IMR-90 (cell line): ENCODE measurements at regions not wholly inside any gene's neighbourhood (a gene's known extent, or its start where the extent isn't known, plus 50 kb on each side); places are given as distances from the start of the nearest gene placed in this dataset.

Source experiments
- ATAC-seq: fragments of 200-7000 bp; cut with Tn5 transposase; 2 replicates; pipeline ENCODE4 v1.9.1; 2020; ENCODE audit warnings: low read depth, mild to moderate bottlenecking, moderate library complexity
- BruUV-seq: library from RNA; stranded (reverse); fragments of 400-500 nt; replicated peaks from 2 replicates; lab custom pipeline; 2021; lab: Mats Ljungman, UMichigan
- CTCF ChIA-PET: fragments of 300-600 bp; formaldehyde crosslinking; extraction: SDS; loops from one replicate; lab custom pipeline; 2021; ENCODE audit warnings: antibody characterized with exemption; lab: Yijun Ruan, JAX
- POLR2A ChIA-PET: fragments of 300-600 bp; sonication (Branson Sonifier 250); formaldehyde crosslinking; loops from one replicate; lab custom pipeline; 2022; ENCODE audit warnings: antibody characterized with exemption; ENCODE audit not compliant: unreplicated experiment; lab: Charles Lee
- DNase-seq: peaks from one replicate; pipeline ENCODE4 v3.0.0; 2013
- H2AFZ ChIP-seq: replicated peaks from 2 replicates; pipeline ENCODE3; 2013; ENCODE audit warnings: low read length, mild to moderate bottlenecking; ENCODE audit not compliant: poor library complexity
- H2AK5ac ChIP-seq: 2 replicates; pipeline ENCODE4 v1.6.1; 2013; ENCODE audit warnings: low read depth, low read length, inconsistent platforms
- H2AK9ac ChIP-seq: replicated peaks from 2 replicates; pipeline ENCODE3; 2013; ENCODE audit warnings: mild to moderate bottlenecking, low read depth, low read length, moderate library complexity; ENCODE audit not compliant: poor library complexity
- H2BK120ac ChIP-seq: 2 replicates; pipeline ENCODE4 v1.6.1; 2013; ENCODE audit warnings: low read depth, low read length, inconsistent platforms
- H2BK15ac ChIP-seq: 3 replicates; pipeline ENCODE4 v1.6.1; 2013; ENCODE audit warnings: low read depth, low read length, inconsistent platforms
- H2BK20ac ChIP-seq: 2 replicates; pipeline ENCODE4 v1.6.1; 2013; ENCODE audit warnings: low read depth, mild to moderate bottlenecking, inconsistent platforms, low read length, moderate library complexity
- H2BK5ac ChIP-seq: 2 replicates; pipeline ENCODE4 v1.6.1; 2013; ENCODE audit warnings: mild to moderate bottlenecking, low read depth, low read length, inconsistent platforms; ENCODE audit not compliant: poor library complexity, severe bottlenecking
- H3K14ac ChIP-seq: replicated peaks from 2 replicates; pipeline ENCODE4 v1.6.1; 2013; ENCODE audit warnings: low read depth, low read length, inconsistent platforms
- H3K18ac ChIP-seq: 2 replicates; pipeline ENCODE4 v1.6.1; 2013; ENCODE audit warnings: low read depth, low read length, control low read depth
- H3K23ac ChIP-seq: 2 replicates; pipeline ENCODE4 v1.6.1; 2013; ENCODE audit warnings: low read depth, low read length, inconsistent platforms
- H3K27ac ChIP-seq: 2 replicates; pipeline ENCODE4 v1.5.1; 2013; ENCODE audit warnings: mild to moderate bottlenecking, control low read depth, low read length; ENCODE audit not compliant: insufficient read depth
- H3K27me3 ChIP-seq: 2 replicates; pipeline ENCODE4 v1.6.1; 2013; ENCODE audit warnings: low read length; ENCODE audit not compliant: control insufficient read depth, insufficient read depth
- H3K36me3 ChIP-seq: 2 replicates; pipeline ENCODE4 v1.6.1; 2013; ENCODE audit warnings: low read length, mixed read lengths; ENCODE audit not compliant: control insufficient read depth, insufficient read depth
- H3K4ac ChIP-seq: 2 replicates; pipeline ENCODE4 v1.6.1; 2013; ENCODE audit warnings: low read depth, low read length, inconsistent platforms
- H3K4me1 ChIP-seq: 2 replicates; pipeline ENCODE4 v1.6.1; 2013; ENCODE audit warnings: low read length, mixed read lengths; ENCODE audit not compliant: control insufficient read depth, insufficient read depth
- H3K4me2 ChIP-seq: 2 replicates; pipeline ENCODE4 v1.6.1; 2013; ENCODE audit warnings: low read depth, mild to moderate bottlenecking, control low read depth, low read length, moderate library complexity
- H3K4me3 ChIP-seq: 2 replicates; pipeline ENCODE4 v1.5.1; 2013; ENCODE audit warnings: low read depth, mild to moderate bottlenecking, control low read depth, low read length, moderate library complexity; ENCODE audit not compliant: insufficient read depth
- H3K56ac ChIP-seq: 2 replicates; pipeline ENCODE4 v1.6.1; 2013; ENCODE audit warnings: low read length, inconsistent platforms; ENCODE audit not compliant: insufficient read depth; ENCODE audit errors: extremely low read depth
- H3K79me1 ChIP-seq, 2 experiments: 2 replicates each; pipeline ENCODE4 v1.6.1; 2013; ENCODE audit warnings: low read length in 2 of 2, inconsistent platforms in 1 of 2, low read depth in 1 of 2
- H3K9ac ChIP-seq: 2 replicates; pipeline ENCODE4 v1.6.1; 2013; ENCODE audit warnings: low read depth, low read length, control low read depth
- H3K9me1 ChIP-seq: 2 replicates; pipeline ENCODE4 v1.6.1; 2013; ENCODE audit warnings: low read length, inconsistent platforms; ENCODE audit not compliant: insufficient read depth
- H3K9me3 ChIP-seq: 2 replicates; pipeline ENCODE4 v1.6.1; 2013; ENCODE audit warnings: low read length; ENCODE audit not compliant: control insufficient read depth, insufficient read depth
- H4K20me1 ChIP-seq: 2 replicates; pipeline ENCODE4 v1.6.1; 2013; ENCODE audit warnings: low read length, inconsistent platforms; ENCODE audit not compliant: insufficient read depth
- H4K5ac ChIP-seq: 2 replicates; pipeline ENCODE4 v1.6.1; 2013; ENCODE audit warnings: mild to moderate bottlenecking, low read depth, low read length, control low read depth
- H4K8ac ChIP-seq, 2 experiments: 2 replicates each; pipeline ENCODE4 v1.6.1; 2013; ENCODE audit warnings: low read depth in 2 of 2, low read length in 2 of 2, control low read depth in 1 of 2, inconsistent platforms in 1 of 2
- H4K91ac ChIP-seq: 2 replicates; pipeline ENCODE4 v1.6.1; 2013; ENCODE audit warnings: low read depth, low read length, inconsistent platforms; ENCODE audit not compliant: insufficient read depth
- BHLHE40 ChIP-seq: fragments of 150-350 bp; IDR thresholded peaks from 2 replicates; pipeline ENCODE4 v1.6.1; 2016; ENCODE audit warnings: mild to moderate bottlenecking, low read depth, low read length
- CEBPB ChIP-seq: IDR thresholded peaks from 2 replicates; pipeline ENCODE4 v1.6.1; 2012; ENCODE audit warnings: low read depth, low read length, improper control_type of control experiment
- CHD1 ChIP-seq: IDR thresholded peaks from 2 replicates; pipeline ENCODE4 v1.6.1; 2012; ENCODE audit warnings: low read depth, low read length, improper control_type of control experiment
- FOS ChIP-seq: fragments of 150-350 bp; IDR thresholded peaks from 2 replicates; pipeline ENCODE4 v1.6.1; 2016; ENCODE audit warnings: low read depth, low read length
- MAFK ChIP-seq: IDR thresholded peaks from 2 replicates; pipeline ENCODE4 v1.6.1; 2012; ENCODE audit warnings: low read depth, low read length, improper control_type of control experiment
- MAZ ChIP-seq: IDR thresholded peaks from 2 replicates; pipeline ENCODE4 v1.6.1; 2012; ENCODE audit warnings: low read depth, mild to moderate bottlenecking, low read length, improper control_type of control experiment, moderate library complexity, borderline replicate concordance
- MXI1 ChIP-seq: IDR thresholded peaks from 2 replicates; pipeline ENCODE4 v1.6.1; 2012; ENCODE audit warnings: low read depth, mild to moderate bottlenecking, low read length, moderate library complexity, borderline replicate concordance
- NFE2L2 ChIP-seq: fragments of 150-350 bp; IDR thresholded peaks from 2 replicates; pipeline ENCODE4 v1.6.1; 2016; ENCODE audit warnings: low read depth, mild to moderate bottlenecking, low read length
- POLR2A ChIP-seq: IDR thresholded peaks from 2 replicates; pipeline ENCODE4 v1.6.1; 2012; ENCODE audit warnings: mild to moderate bottlenecking, low read depth, low read length
- RAD21 ChIP-seq: IDR thresholded peaks from 2 replicates; pipeline ENCODE4 v1.6.1; 2012; ENCODE audit warnings: low read length, improper control_type of control experiment
- RCOR1 ChIP-seq: IDR thresholded peaks from 2 replicates; pipeline ENCODE4 v1.6.1; 2012; ENCODE audit warnings: mild to moderate bottlenecking, low read length, improper control_type of control experiment; ENCODE audit not compliant: insufficient replicate concordance
- RFX5 ChIP-seq: IDR thresholded peaks from 2 replicates; pipeline ENCODE4 v1.8.0; 2012; ENCODE audit warnings: low read depth, mild to moderate bottlenecking, low read length, moderate library complexity
- SMC3 ChIP-seq: fragments of 150-350 bp; IDR thresholded peaks from 2 replicates; pipeline ENCODE4 v1.6.1; 2016; ENCODE audit warnings: low read depth, mild to moderate bottlenecking, antibody characterized with exemption, low read length, moderate library complexity
- USF2 ChIP-seq: fragments of 150-350 bp; IDR thresholded peaks from 2 replicates; pipeline ENCODE4 v1.6.1; 2017; ENCODE audit warnings: mild to moderate bottlenecking, antibody characterized with exemption, low read length, low read depth
- WGBS, 2 experiments: methylation state at CpG; one replicate each; pipeline versions ENCODE4 v1.1.5 to v1.1.7; 2013; ENCODE audit warnings: missing lambda C conversion rate in 2 of 2; ENCODE audit not compliant: insufficient read length in 1 of 2; ENCODE audit errors: extremely low coverage in 2 of 2; 5-methylcytosine and 5-hydroxymethylcytosine counted together
- dilution Hi-C: fragments of 300-500 bp; cut with HindIII; formaldehyde crosslinking; loops from one replicate; pipeline ENCODE4 v1.14.3; 2018; ENCODE audit warnings: low sequenced_read_pairs; ENCODE audit not compliant: unreplicated experiment
- in situ Hi-C: fragments of 300-500 bp; cut with MboI; formaldehyde crosslinking; loops from 3 replicates; pipeline ENCODE4 v1.14.3; 2019; ENCODE audit warnings: low sequenced_read_pairs, inconsistent platforms, mixed read lengths
- intact Hi-C: fragments of 100-400 bp; cut with micrococcal nuclease; formaldehyde crosslinking; loops from 2 replicates; pipeline ENCODE4 v1.10.0; 2022
- TF ChIP-seq, protein P1 (sequence below): conservative IDR thresholded peaks from 2 replicates; pipeline ENCODE4 v1.5.1; 2012; ENCODE audit warnings: mild to moderate bottlenecking, low read depth, low read length, improper control_type of control experiment
- TF ChIP-seq, protein P2 (sequence below): fragments of 150-350 bp; IDR thresholded peaks from 2 replicates; pipeline ENCODE4 v1.6.1; 2016; ENCODE audit warnings: low read depth, mild to moderate bottlenecking, low read length, moderate library complexity, borderline replicate concordance

GRCh38 chr7:41573443-41573842, 129.4 kb downstream of the INHBA start:
- H2BK5ac ChIP-seq, result peak overlapping the region; percentile 88
- CTCF ChIA-PET, result no interaction called here
- H3K9me3 ChIP-seq, result no peaks in the 10 kb centered on the region
- no peak overlapping the region for H2AFZ ChIP-seq
- no peaks in the 10 kb centered on the region for H4K20me1 ChIP-seq
- peak overlapping the region; percentile 38; the same call in 1 of the 2 replicates for H3K4ac ChIP-seq
- no peak overlapping the region for H2AK9ac ChIP-seq
- H3K27me3 ChIP-seq, result no peaks in the 10 kb centered on the region
- no peak overlapping the region for H3K27ac ChIP-seq
- H3K4me1 ChIP-seq, result peaks cover 5% of the 10 kb centered on the region; the same call in 1 of the 2 replicates
- peak overlapping the region; percentile 50; the same call in 1 of the 2 replicates for H3K4me2 ChIP-seq
- H3K36me3 ChIP-seq, result no peaks in the 10 kb centered on the region
- peak overlapping the region; percentile 79; the same call in 1 of the 2 replicates for H2BK120ac ChIP-seq
- peaks cover 2% of the 10 kb centered on the region; the same call in 1 of the 2 replicates for H3K9me1 ChIP-seq
- peak overlapping the region; percentile 15; the same call in 2 of the 3 replicates for H2BK15ac ChIP-seq
- POLR2A ChIA-PET, result no interaction called here
- intact Hi-C loops, result no loop called here
- H3K79me1 ChIP-seq, result peaks cover 0 to 16% of the 10 kb centered on the region in 2 experiments; a peak in 2 of 4 replicates
- no CpG with 5 or more reads among the region's 2 CpGs for WGBS, 2 experiments
- H2AK5ac ChIP-seq, result no peak overlapping the region; the same call in 1 of the 2 replicates
- no peak for TF ChIP-seq FOS
- TF ChIP-seq RAD21, result no peak
- TF ChIP-seq MAFK, result no peak
- no peak for TF ChIP-seq BHLHE40
- TF ChIP-seq CHD1, result no peak
- TF ChIP-seq MAZ, result no peak
- TF ChIP-seq, protein P1, sequence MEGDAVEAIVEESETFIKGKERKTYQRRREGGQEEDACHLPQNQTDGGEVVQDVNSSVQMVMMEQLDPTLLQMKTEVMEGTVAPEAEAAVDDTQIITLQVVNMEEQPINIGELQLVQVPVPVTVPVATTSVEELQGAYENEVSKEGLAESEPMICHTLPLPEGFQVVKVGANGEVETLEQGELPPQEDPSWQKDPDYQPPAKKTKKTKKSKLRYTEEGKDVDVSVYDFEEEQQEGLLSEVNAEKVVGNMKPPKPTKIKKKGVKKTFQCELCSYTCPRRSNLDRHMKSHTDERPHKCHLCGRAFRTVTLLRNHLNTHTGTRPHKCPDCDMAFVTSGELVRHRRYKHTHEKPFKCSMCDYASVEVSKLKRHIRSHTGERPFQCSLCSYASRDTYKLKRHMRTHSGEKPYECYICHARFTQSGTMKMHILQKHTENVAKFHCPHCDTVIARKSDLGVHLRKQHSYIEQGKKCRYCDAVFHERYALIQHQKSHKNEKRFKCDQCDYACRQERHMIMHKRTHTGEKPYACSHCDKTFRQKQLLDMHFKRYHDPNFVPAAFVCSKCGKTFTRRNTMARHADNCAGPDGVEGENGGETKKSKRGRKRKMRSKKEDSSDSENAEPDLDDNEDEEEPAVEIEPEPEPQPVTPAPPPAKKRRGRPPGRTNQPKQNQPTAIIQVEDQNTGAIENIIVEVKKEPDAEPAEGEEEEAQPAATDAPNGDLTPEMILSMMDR, result no peak
- TF ChIP-seq POLR2A, result no peak
- TF ChIP-seq, protein P2, sequence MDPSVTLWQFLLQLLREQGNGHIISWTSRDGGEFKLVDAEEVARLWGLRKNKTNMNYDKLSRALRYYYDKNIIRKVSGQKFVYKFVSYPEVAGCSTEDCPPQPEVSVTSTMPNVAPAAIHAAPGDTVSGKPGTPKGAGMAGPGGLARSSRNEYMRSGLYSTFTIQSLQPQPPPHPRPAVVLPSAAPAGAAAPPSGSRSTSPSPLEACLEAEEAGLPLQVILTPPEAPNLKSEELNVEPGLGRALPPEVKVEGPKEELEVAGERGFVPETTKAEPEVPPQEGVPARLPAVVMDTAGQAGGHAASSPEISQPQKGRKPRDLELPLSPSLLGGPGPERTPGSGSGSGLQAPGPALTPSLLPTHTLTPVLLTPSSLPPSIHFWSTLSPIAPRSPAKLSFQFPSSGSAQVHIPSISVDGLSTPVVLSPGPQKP, result no peak
- no peak for TF ChIP-seq RFX5
- no peak for TF ChIP-seq SMC3
- no peak for TF ChIP-seq RCOR1
- TF ChIP-seq USF2, result no peak
- no peak for TF ChIP-seq NFE2L2
- TF ChIP-seq CEBPB, result no peak
- no peak for TF ChIP-seq MXI1
- no peak overlapping the region for H3K9ac ChIP-seq
- H3K23ac ChIP-seq, result peak overlapping the region; percentile 1; the same call in 1 of the 2 replicates
- DNase-seq, result no peak
- dilution Hi-C loops, result no loop called here
- H3K4me3 ChIP-seq, result no peak overlapping the region
- no peak for ATAC-seq
- peak overlapping the region; percentile 95; the same call in 1 of the 2 replicates for H3K18ac ChIP-seq
- in situ Hi-C loops, result no loop called here
- no peak overlapping the region; the same call in 1 of the 2 replicates for H3K56ac ChIP-seq
- 0 out of 2 replicates have a peak overlapping the region, but pooled peaks have one; percentile 51 for H4K91ac ChIP-seq
- H3K14ac ChIP-seq, result peak overlapping the region; percentile 69; the same call in 1 of the 2 replicates
- peak overlapping the region; percentile 73; the same call in 1 of the 2 replicates for H2BK20ac ChIP-seq
- no TSS peak for BruUV-seq
- H4K8ac ChIP-seq, result peak overlapping the region in 1 of 2 experiments; percentile 57; a peak in 1 of 4 replicates
- no peak overlapping the region; the same call in 1 of the 2 replicates for H4K5ac ChIP-seq
